ENCODE measurements at regions not wholly inside any gene's neighbourhood (a gene's known extent, or its start where the extent isn't known, plus 50 kb on each side); places are given as distances from the start of the nearest gene placed in this dataset.

DNA sequence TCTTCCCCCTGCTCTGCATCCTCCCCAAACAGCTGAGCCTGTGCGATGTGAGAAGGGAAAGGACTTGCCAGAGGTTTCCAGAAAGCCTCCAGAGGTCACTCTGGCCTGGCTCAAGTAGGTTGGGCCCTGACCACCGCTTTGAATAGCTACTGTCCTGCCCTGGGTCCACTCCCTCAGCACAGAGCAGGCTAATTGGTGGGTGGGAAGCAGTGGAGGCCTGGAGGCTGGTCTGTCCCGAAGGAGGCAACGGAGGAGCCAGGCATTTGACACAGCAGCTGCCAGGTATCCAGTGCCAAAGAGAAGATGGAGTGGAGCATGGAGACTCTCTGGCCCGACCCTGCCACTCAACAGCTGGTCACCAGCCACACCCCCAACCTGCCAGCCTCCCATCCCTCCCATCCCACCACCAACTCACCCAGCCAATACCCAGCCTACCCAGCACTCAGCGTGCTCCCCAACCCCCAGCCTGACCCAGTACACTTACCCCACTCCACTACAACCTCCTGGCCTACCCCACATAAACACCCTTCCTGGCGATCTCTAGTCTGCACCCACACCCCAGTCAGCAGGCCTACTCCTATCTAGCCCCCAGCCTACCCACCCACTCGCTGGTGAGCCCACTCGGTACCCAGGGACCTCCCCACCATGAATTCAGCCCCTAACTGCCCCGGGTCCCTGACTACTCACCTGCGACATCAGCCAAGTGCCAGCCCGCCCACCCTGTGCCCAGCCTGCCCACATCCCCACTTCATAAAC, 64.6 kb upstream of the COL13A1 start:
- TF ChIP-seq, protein P1, sequence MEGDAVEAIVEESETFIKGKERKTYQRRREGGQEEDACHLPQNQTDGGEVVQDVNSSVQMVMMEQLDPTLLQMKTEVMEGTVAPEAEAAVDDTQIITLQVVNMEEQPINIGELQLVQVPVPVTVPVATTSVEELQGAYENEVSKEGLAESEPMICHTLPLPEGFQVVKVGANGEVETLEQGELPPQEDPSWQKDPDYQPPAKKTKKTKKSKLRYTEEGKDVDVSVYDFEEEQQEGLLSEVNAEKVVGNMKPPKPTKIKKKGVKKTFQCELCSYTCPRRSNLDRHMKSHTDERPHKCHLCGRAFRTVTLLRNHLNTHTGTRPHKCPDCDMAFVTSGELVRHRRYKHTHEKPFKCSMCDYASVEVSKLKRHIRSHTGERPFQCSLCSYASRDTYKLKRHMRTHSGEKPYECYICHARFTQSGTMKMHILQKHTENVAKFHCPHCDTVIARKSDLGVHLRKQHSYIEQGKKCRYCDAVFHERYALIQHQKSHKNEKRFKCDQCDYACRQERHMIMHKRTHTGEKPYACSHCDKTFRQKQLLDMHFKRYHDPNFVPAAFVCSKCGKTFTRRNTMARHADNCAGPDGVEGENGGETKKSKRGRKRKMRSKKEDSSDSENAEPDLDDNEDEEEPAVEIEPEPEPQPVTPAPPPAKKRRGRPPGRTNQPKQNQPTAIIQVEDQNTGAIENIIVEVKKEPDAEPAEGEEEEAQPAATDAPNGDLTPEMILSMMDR (conservative IDR thresholded peaks at IDR 0.05 in 1 of 2, IDR thresholded peaks at IDR 0.05 in 1 of 2; ENCODE audit: extremely low read depth in 1 of 2, insufficient read depth in 1 of 2, low read depth in 1 of 2, low read length in 2 of 2) = no peak
- TF ChIP-seq EZH2 (IDR thresholded peaks at IDR 0.05; ENCODE audit: borderline replicate concordance, low read length) = no peak
